MM.1S (cell line): ENCODE measurements at regions not wholly inside any gene's neighbourhood (a gene's known extent, or its start where the extent isn't known, plus 50 kb on each side); places are given as distances from the start of the nearest gene placed in this dataset.

Experiments used
- EZH2 ChIP-seq: fragments of 300-600 bp; sonication (generic); optimal IDR thresholded peaks from 2 replicates; pipeline ENCODE3; 2017; ENCODE audit warnings: low read depth, mild to moderate bottlenecking, antibody characterized with exemption, low read length, mixed read lengths
- EZH2phosphoT487 ChIP-seq: fragments of 300-600 bp; sonication (generic); IDR thresholded peaks from 2 replicates; pipeline ENCODE4 v1.6.1; 2018; ENCODE audit warnings: antibody characterized with exemption, low read length
- TF ChIP-seq, protein P1 (sequence below): fragments of 300-600 bp; sonication (generic); IDR thresholded peaks from 2 replicates; pipeline ENCODE4 v1.5.1; 2016; ENCODE audit warnings: antibody characterized with exemption, low read length, mixed read lengths

DNA sequence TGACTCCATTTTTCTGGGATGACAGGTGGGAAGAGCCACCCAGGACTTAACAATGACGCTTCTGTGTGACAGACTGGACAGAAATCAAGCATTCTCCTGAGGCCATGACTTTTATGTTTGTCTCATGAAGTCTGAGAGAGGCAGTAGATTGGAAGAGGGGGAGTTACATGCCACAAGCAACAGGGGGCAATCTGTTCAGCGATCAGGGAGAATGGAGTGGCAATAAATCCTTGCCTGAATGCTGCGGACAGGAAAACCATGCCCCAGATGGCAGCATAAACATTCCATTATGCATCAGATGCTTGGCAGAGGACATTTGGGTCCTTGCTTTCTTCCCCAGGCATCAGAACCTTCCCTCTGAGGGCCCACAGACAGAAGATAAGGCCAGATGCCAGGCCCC, 312.4 kb upstream of the DIPK2B start:
- TF ChIP-seq, protein P1, sequence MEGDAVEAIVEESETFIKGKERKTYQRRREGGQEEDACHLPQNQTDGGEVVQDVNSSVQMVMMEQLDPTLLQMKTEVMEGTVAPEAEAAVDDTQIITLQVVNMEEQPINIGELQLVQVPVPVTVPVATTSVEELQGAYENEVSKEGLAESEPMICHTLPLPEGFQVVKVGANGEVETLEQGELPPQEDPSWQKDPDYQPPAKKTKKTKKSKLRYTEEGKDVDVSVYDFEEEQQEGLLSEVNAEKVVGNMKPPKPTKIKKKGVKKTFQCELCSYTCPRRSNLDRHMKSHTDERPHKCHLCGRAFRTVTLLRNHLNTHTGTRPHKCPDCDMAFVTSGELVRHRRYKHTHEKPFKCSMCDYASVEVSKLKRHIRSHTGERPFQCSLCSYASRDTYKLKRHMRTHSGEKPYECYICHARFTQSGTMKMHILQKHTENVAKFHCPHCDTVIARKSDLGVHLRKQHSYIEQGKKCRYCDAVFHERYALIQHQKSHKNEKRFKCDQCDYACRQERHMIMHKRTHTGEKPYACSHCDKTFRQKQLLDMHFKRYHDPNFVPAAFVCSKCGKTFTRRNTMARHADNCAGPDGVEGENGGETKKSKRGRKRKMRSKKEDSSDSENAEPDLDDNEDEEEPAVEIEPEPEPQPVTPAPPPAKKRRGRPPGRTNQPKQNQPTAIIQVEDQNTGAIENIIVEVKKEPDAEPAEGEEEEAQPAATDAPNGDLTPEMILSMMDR: no peak
- TF ChIP-seq EZH2: no peak
- TF ChIP-seq EZH2phosphoT487: no peak
